Sigmoid colon (tissue), 4 donors: ENCODE measurements at regions not wholly inside any gene's neighbourhood (a gene's known extent, or its start where the extent isn't known, plus 50 kb on each side); places are given as distances from the start of the nearest gene placed in this dataset.

Experiments used
- EP300 ChIP-seq, 4 donors: sonication (generic); formaldehyde crosslinking; IDR thresholded peaks; one replicate each; pipeline ENCODE4 v1.6.1; 2017; ENCODE audit warnings: antibody characterized with exemption in 4 of 4
- POLR2A ChIP-seq, 2 donors: fragments of 450-650 bp; IDR thresholded peaks; one replicate each; pipeline ENCODE4 v1.6.1; 2016; ENCODE audit warnings: antibody characterized with exemption in 2 of 2, mild to moderate bottlenecking in 2 of 2, moderate library complexity in 2 of 2
- POLR2AphosphoS5 ChIP-seq, 4 donors: sonication (generic); formaldehyde crosslinking; IDR thresholded peaks; one replicate each; pipeline ENCODE4 v1.6.1; 2017; ENCODE audit warnings: antibody characterized with exemption in 4 of 4
- TF ChIP-seq, protein P1 (sequence below), 4 experiments: fragments of 450-650 bp in 3 of 4; fragments of 200-600 bp in 1 of 4; IDR thresholded peaks; one replicate each; pipeline ENCODE4 v1.5.1; 2016 to 2019; ENCODE audit warnings: antibody characterized with exemption in 4 of 4, mild to moderate bottlenecking in 3 of 4, moderate library complexity in 2 of 4

DNA sequence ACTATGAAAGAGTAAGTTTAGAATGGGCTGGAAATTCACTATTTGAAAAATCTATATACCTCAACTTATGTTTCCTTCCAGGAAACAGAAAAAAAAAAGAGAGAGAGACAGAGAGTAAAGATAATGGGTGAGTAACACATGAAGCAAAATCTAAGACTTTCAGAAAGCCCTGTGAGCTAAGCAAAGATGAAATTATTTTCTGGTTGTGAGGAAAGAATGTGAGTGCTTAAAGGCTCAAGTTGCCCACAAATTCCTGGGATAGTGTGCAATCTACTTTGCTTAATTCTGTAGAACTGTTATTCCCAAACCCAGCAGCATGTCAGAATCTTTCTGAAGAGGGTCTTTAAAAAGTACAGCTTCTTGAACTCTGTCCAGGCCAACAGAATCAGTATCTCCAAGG lies 337.7 kb upstream of the AGTR1 start:
- TF ChIP-seq POLR2AphosphoS5 (IDR thresholded peaks at IDR 0.05) (no peak), POLR2A (IDR thresholded peaks at IDR 0.05) (no peak), EP300 (IDR thresholded peaks at IDR 0.05) (no peak)
- TF ChIP-seq, protein P1, sequence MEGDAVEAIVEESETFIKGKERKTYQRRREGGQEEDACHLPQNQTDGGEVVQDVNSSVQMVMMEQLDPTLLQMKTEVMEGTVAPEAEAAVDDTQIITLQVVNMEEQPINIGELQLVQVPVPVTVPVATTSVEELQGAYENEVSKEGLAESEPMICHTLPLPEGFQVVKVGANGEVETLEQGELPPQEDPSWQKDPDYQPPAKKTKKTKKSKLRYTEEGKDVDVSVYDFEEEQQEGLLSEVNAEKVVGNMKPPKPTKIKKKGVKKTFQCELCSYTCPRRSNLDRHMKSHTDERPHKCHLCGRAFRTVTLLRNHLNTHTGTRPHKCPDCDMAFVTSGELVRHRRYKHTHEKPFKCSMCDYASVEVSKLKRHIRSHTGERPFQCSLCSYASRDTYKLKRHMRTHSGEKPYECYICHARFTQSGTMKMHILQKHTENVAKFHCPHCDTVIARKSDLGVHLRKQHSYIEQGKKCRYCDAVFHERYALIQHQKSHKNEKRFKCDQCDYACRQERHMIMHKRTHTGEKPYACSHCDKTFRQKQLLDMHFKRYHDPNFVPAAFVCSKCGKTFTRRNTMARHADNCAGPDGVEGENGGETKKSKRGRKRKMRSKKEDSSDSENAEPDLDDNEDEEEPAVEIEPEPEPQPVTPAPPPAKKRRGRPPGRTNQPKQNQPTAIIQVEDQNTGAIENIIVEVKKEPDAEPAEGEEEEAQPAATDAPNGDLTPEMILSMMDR (IDR thresholded peaks at IDR 0.05), result no peak
